Activated CD4-positive, alpha-beta memory T cell treated with anti-CD3 and anti-CD28 coated beads for 36 hours (primary cell): ENCODE measurements at regions not wholly inside any gene's neighbourhood (a gene's known extent, or its start where the extent isn't known, plus 50 kb on each side); places are given as distances from the start of the nearest gene placed in this dataset.

ENCODE experiments used
- CTCF ChIA-PET: fragments of 350-600 bp; sonication (Branson Sonifier 250); formaldehyde crosslinking; loops from one replicate; lab custom pipeline; 2021; ENCODE audit warnings: antibody characterized with exemption, inconsistent platforms; lab: Charles Lee
- POLR2A ChIA-PET: fragments of 350-600 bp; sonication (Branson Sonifier 250); formaldehyde crosslinking; loops from one replicate; lab custom pipeline; 2021; ENCODE audit warnings: antibody characterized with exemption; lab: Charles Lee
- DNase-seq: peaks from one replicate; pipeline ENCODE4 v3.0.0-alpha.2; 2020
- H3K27ac Mint-ChIP-seq: one replicate; pipeline ENCODE4 v1.8.0; 2021; ENCODE audit warnings: mixed read lengths
- H3K27me3 Mint-ChIP-seq: one replicate; pipeline ENCODE4 v1.8.0; 2021; ENCODE audit warnings: mixed read lengths
- H3K36me3 Mint-ChIP-seq: one replicate; pipeline ENCODE4 v1.8.0; 2021; ENCODE audit warnings: mixed read lengths
- H3K4me1 Mint-ChIP-seq: one replicate; pipeline ENCODE4 v1.8.0; 2021; ENCODE audit warnings: low read depth, mixed read lengths
- H3K4me3 Mint-ChIP-seq: one replicate; pipeline ENCODE4 v1.8.0; 2021; ENCODE audit warnings: mild to moderate bottlenecking, mixed read lengths
- H3K9me3 Mint-ChIP-seq: one replicate; pipeline ENCODE4 v1.8.0; 2021; ENCODE audit warnings: mixed read lengths
- intact Hi-C: fragments of 100-400 bp; cut with micrococcal nuclease; formaldehyde crosslinking; loops from one replicate; pipeline ENCODE4 v1.15.1; 2023

- H3K27ac Mint-ChIP-seq: no peak overlapping the region
- intact Hi-C loops: no loop called here
- peaks cover 2% of the 10 kb centered on the region for H3K9me3 Mint-ChIP-seq
- H3K27me3 Mint-ChIP-seq: peaks cover 2% of the 10 kb centered on the region
- peak; percentile 22 for DNase-seq
- POLR2A ChIA-PET: no interaction called here
- no peaks in the 10 kb centered on the region for H3K36me3 Mint-ChIP-seq
- no peak overlapping the region for H3K4me3 Mint-ChIP-seq
- peaks cover 5% of the 10 kb centered on the region for H3K4me1 Mint-ChIP-seq
- CTCF ChIA-PET: no interaction called here
These were observed 65.6 kb downstream of the UFM1 start for GRCh38 chr13:38415233-38415632.

GRCh38 chr13:38417241-38417640 lies 67.6 kb downstream of the UFM1 start:
- CTCF ChIA-PET: no interaction called here
- Mint-ChIP-seq H3K4me3 (no peak overlapping the region), H3K27me3 (peaks cover 2% of the 10 kb centered on the region), H3K9me3 (peaks cover 2% of the 10 kb centered on the region), H3K4me1 (peaks cover 5% of the 10 kb centered on the region), H3K27ac (no peak overlapping the region), H3K36me3 (no peaks in the 10 kb centered on the region)
- DNase-seq: no peak
- POLR2A ChIA-PET: no interaction called here
- intact Hi-C loops: no loop called here

DNA sequence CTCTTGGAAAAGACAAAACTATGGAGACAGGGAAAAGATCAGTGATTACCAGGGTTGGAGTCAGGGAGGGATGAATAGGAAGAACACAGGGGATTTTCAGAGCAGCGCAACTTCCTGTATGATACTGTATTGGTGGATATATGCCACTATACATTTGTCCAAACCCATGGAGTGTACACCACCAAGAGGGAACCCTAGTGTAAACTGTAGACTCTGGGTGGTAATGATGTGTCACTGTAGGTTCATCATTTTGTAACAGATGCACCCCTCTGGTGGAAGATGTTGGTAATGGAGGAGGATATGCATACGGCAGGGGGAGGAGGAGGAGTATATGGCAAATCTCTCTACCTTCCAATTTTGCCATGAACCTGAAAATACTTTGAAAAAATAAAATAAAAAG lies 68.1 kb downstream of the UFM1 start:
- intact Hi-C loops: no loop called here
- POLR2A ChIA-PET: no interaction called here
- H3K36me3 Mint-ChIP-seq: no peaks in the 10 kb centered on the region
- DNase-seq: no peak
- CTCF ChIA-PET: interaction anchor here (1.2 kb wide), 1 partner anchor 31 kb away, joined by 3 read pairs; no protein-coding TSS in a partner anchor
- no peak overlapping the region for H3K4me3 Mint-ChIP-seq
- H3K4me1 Mint-ChIP-seq: peaks cover 5% of the 10 kb centered on the region
- peaks cover 1% of the 10 kb centered on the region for H3K27me3 Mint-ChIP-seq
- H3K27ac Mint-ChIP-seq: no peak overlapping the region
- H3K9me3 Mint-ChIP-seq: peaks cover 1% of the 10 kb centered on the region

- POLR2A ChIA-PET: no interaction called here
- CTCF ChIA-PET: interaction anchor here (1.2 kb wide), 1 partner anchor 30 kb away, joined by 3 read pairs; no protein-coding TSS in a partner anchor
- H3K27me3 Mint-ChIP-seq: no peaks in the 10 kb centered on the region
These were observed 68.6 kb downstream of the UFM1 start for GRCh38 chr13:38418286-38418685.

GRCh38 chr13:38419312-38419873 lies 69.7 kb downstream of the UFM1 start:
- intact Hi-C loops: no loop called here
- CTCF ChIA-PET: no interaction called here
- H3K4me1 Mint-ChIP-seq: peaks cover 5% of the 10 kb centered on the region
- no peaks in the 10 kb centered on the region for H3K27me3 Mint-ChIP-seq
- H3K27ac Mint-ChIP-seq: no peak overlapping the region
- POLR2A ChIA-PET: no interaction called here
- DNase-seq: no peak
- H3K4me3 Mint-ChIP-seq: no peak overlapping the region
- no peaks in the 10 kb centered on the region for H3K36me3 Mint-ChIP-seq
- H3K9me3 Mint-ChIP-seq: no peaks in the 10 kb centered on the region

More at GRCh38 chr13:38418286-38418685, 68.6 kb downstream of the UFM1 start:
- no peaks in the 10 kb centered on the region for H3K9me3 Mint-ChIP-seq
- H3K4me3 Mint-ChIP-seq: no peak overlapping the region
- intact Hi-C loops: no loop called here
- peaks cover 5% of the 10 kb centered on the region for H3K4me1 Mint-ChIP-seq
- no peak for DNase-seq
- H3K27ac Mint-ChIP-seq: no peak overlapping the region
- no peaks in the 10 kb centered on the region for H3K36me3 Mint-ChIP-seq

DNA sequence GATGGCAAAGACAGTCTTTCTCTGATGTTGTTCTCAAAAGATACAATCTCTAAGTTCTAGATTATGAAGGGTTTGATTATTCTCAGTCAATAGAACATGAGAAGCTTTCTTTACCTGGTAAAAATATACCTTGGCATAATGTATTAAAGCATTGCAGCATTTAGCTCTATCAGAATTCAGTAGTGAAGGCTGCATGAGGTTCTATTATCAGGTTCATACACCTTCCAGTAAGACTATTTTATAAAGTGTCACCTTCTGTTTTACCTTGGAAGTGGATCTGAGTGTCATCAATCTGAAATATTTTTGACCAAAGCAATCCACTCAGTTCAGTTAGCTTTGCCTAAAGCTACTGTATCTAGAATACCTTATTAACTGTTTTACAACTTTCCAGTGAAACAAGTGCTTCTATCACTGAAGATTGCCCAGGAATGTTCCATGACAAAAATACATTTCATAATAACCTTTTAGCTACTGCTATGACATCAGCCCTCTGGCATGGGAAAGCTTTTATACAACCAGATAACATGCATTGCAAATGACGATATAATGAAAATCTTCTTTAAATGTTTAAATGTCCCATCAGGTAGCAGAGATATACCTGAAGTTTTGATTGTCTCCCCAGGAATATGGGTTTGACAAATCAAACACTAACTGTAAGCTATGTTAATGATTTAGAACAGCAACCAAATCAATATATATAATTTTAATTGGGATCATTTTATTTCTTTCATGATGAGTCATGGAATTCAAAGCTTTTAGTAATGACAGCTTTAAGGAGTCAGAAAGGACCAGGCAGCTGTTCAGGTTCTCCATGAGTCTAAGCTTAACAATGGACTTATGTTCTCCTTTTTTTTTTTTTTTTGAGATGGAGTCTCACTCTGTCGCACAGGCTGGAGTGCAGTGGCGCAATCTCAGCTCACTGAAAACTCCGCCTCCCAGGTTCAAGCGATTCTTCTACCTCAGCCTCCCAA lies 72.2 kb downstream of the UFM1 start:
- Mint-ChIP-seq H3K4me3 (no peak overlapping the region), H3K27me3 (no peaks in the 10 kb centered on the region), H3K36me3 (no peaks in the 10 kb centered on the region), H3K9me3 (no peaks in the 10 kb centered on the region), H3K4me1 (no peaks in the 10 kb centered on the region), H3K27ac (no peak overlapping the region)
- no peak for DNase-seq
- CTCF ChIA-PET: no interaction called here
- intact Hi-C loops: no loop called here
- POLR2A ChIA-PET: no interaction called here

GRCh38 chr13:38429916-38430315 lies 80.3 kb downstream of the UFM1 start:
- Mint-ChIP-seq H3K9me3 (no peaks in the 10 kb centered on the region), H3K4me1 (no peaks in the 10 kb centered on the region), H3K36me3 (no peaks in the 10 kb centered on the region), H3K27me3 (peaks cover 2% of the 10 kb centered on the region), H3K27ac (no peak overlapping the region), H3K4me3 (no peak overlapping the region)
- CTCF ChIA-PET: no interaction called here
- intact Hi-C loops: no loop called here
- DNase-seq: no peak
- POLR2A ChIA-PET: no interaction called here

DNA sequence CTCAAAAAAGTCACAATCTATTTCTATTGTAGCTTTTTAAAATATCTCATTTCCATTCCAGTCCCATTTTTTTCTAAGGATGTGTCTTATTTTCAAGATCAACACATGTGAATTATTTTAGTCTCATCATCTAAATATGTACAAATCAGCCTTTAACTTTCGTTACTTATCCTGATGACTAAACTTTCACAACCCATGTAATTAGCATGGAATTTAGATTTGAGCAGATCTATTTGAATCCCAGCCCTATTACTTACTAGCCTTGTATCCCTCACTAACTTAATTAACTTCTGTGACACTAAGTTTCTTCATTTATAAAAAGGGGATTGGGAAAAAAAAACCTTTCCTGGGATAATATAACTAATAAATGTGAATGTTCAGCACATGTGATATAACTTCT lies 81.1 kb downstream of the UFM1 start:
- Mint-ChIP-seq H3K27ac (no peak overlapping the region), H3K27me3 (peaks cover 7% of the 10 kb centered on the region), H3K36me3 (no peaks in the 10 kb centered on the region), H3K9me3 (no peaks in the 10 kb centered on the region), H3K4me3 (no peak overlapping the region), H3K4me1 (no peaks in the 10 kb centered on the region)
- DNase-seq: no peak
- CTCF ChIA-PET: no interaction called here
- intact Hi-C loops: no loop called here
- POLR2A ChIA-PET: no interaction called here

DNA sequence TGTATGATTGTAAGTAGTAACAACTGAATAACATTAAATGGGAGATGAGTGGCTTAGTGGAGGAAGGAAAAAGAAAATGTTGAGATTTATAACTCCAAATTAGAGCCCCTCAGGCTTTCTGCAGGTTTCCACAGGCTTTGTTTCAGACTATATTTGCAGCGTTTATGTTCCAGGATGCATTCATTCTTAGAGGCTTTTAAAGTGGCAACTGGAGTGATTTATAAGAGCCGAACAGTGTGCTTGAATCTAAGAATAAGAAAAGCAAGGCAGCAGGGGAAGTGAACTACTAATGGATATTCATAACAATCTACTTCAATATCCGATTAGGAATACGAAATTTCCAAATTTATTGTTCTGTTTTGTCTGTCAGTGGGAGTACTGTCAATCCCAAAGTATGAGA lies 91.0 kb downstream of the UFM1 start:
- H3K9me3 Mint-ChIP-seq: no peaks in the 10 kb centered on the region
- H3K4me1 Mint-ChIP-seq: no peaks in the 10 kb centered on the region
- DNase-seq: no peak
- intact Hi-C loops: no loop called here
- H3K36me3 Mint-ChIP-seq: no peaks in the 10 kb centered on the region
- ChIA-PET CTCF (no interaction called here), POLR2A (no interaction called here)
- H3K27me3 Mint-ChIP-seq: peaks cover 1% of the 10 kb centered on the region
- no peak overlapping the region for H3K27ac Mint-ChIP-seq
- H3K4me3 Mint-ChIP-seq: no peak overlapping the region

- intact Hi-C loops: no loop called here
- CTCF ChIA-PET: no interaction called here
- POLR2A ChIA-PET: no interaction called here
- H3K27ac Mint-ChIP-seq: no peak overlapping the region
- peaks cover 1% of the 10 kb centered on the region for H3K27me3 Mint-ChIP-seq
- DNase-seq: no peak
- H3K4me1 Mint-ChIP-seq: no peaks in the 10 kb centered on the region
- H3K4me3 Mint-ChIP-seq: no peak overlapping the region
- H3K9me3 Mint-ChIP-seq: no peaks in the 10 kb centered on the region
- no peaks in the 10 kb centered on the region for H3K36me3 Mint-ChIP-seq
These were observed 95.3 kb downstream of the UFM1 start for GRCh38 chr13:38444904-38445303.

DNA sequence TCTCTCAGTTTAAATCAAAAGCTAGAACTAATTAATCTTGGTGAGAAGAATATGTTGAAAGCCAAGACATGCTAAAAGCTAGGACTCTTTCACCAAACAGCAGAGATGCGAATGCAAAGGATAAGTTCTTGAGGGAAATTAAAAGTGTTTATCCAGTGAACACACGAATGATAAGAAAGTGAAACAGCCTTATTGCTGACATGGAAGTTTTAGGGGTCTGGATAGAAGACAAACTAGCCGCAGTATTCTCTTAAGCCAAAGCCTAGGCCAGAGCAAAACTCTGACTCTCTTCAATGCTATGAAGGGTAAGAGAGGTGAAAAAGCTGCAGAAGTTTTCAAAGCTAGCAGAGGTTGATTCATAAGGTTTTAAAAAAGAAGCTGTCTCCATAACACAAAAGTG lies 103.0 kb downstream of the UFM1 start:
- Mint-ChIP-seq H3K27ac (no peak overlapping the region), H3K4me3 (no peak overlapping the region), H3K9me3 (no peaks in the 10 kb centered on the region), H3K27me3 (no peaks in the 10 kb centered on the region), H3K4me1 (no peaks in the 10 kb centered on the region), H3K36me3 (no peaks in the 10 kb centered on the region)
- ChIA-PET POLR2A (no interaction called here), CTCF (no interaction called here)
- DNase-seq: no peak
- intact Hi-C loops: no loop called here

- intact Hi-C loops: no loop called here
- ChIA-PET POLR2A (no interaction called here), CTCF (no interaction called here)
- H3K36me3 Mint-ChIP-seq: no peaks in the 10 kb centered on the region
- peaks cover 6% of the 10 kb centered on the region for H3K9me3 Mint-ChIP-seq
- H3K4me1 Mint-ChIP-seq: no peaks in the 10 kb centered on the region
- H3K4me3 Mint-ChIP-seq: no peak overlapping the region
- H3K27ac Mint-ChIP-seq: no peak overlapping the region
- DNase-seq: no peak
- H3K27me3 Mint-ChIP-seq: peaks cover 2% of the 10 kb centered on the region
These were observed 113.0 kb downstream of the UFM1 start for GRCh38 chr13:38462605-38463004.

GRCh38 chr13:38463048-38463447 lies 113.4 kb downstream of the UFM1 start:
- ChIA-PET POLR2A (no interaction called here), CTCF (no interaction called here)
- Mint-ChIP-seq H3K36me3 (no peaks in the 10 kb centered on the region), H3K9me3 (peaks cover 6% of the 10 kb centered on the region), H3K27me3 (peaks cover 2% of the 10 kb centered on the region), H3K4me1 (no peaks in the 10 kb centered on the region), H3K27ac (no peak overlapping the region), H3K4me3 (no peak overlapping the region)
- intact Hi-C loops: no loop called here
- no peak for DNase-seq
